Hepatocyte (in vitro differentiated cells): ENCODE measurements at regions not wholly inside any gene's neighbourhood (a gene's known extent, or its start where the extent isn't known, plus 50 kb on each side); places are given as distances from the start of the nearest gene placed in this dataset.
A peak's percentile ranks its signal among the peaks of the same experiment; 100 is the strongest.

ENCODE experiments used
- DNase-seq: peaks from one replicate; pipeline ENCODE4 v3.0.0-alpha.2; 2016; ENCODE audit warnings: low spot score
- H2AFZ ChIP-seq: fragments of 200-600 bp; sonication (generic); 2 replicates; pipeline ENCODE4 v1.6.0; 2016; ENCODE audit warnings: antibody characterized with exemption, mild to moderate bottlenecking
- H3K27ac ChIP-seq: fragments of 200-600 bp; sonication (generic); 2 replicates; pipeline ENCODE4 v1.5.1; 2016; ENCODE audit warnings: mild to moderate bottlenecking
- H3K27me3 ChIP-seq: fragments of 200-600 bp; sonication (generic); 2 replicates; pipeline ENCODE4 v1.6.1; 2016
- H3K36me3 ChIP-seq: fragments of 200-600 bp; sonication (generic); replicated peaks from 2 replicates; pipeline ENCODE4 v1.5.1; 2016; ENCODE audit warnings: low read depth; ENCODE audit not compliant: insufficient read depth
- H3K4me1 ChIP-seq: fragments of 200-600 bp; sonication (generic); 2 replicates; pipeline ENCODE4 v1.5.1; 2016; ENCODE audit warnings: mild to moderate bottlenecking, moderate library complexity; ENCODE audit not compliant: insufficient read depth
- H3K4me2 ChIP-seq: fragments of 200-600 bp; sonication (generic); 2 replicates; pipeline ENCODE4 v1.6.0; 2016
- H3K4me3 ChIP-seq: fragments of 200-600 bp; sonication (generic); 2 replicates; pipeline ENCODE4 v1.5.1; 2016; ENCODE audit warnings: mild to moderate bottlenecking
- H3K79me2 ChIP-seq: fragments of 200-600 bp; sonication (generic); 2 replicates; pipeline ENCODE4 v1.6.0; 2017; ENCODE audit warnings: mild to moderate bottlenecking
- H3K9me2 ChIP-seq: fragments of 200-600 bp; sonication (generic); replicated peaks from 2 replicates; pipeline ENCODE4 v1.6.0; 2017; ENCODE audit warnings: mild to moderate bottlenecking; ENCODE audit not compliant: insufficient read depth
- H3K9me3 ChIP-seq: fragments of 200-600 bp; sonication (generic); 2 replicates; pipeline ENCODE4 v1.5.1; 2016; ENCODE audit warnings: low read depth, mild to moderate bottlenecking
- H4K20me1 ChIP-seq: fragments of 200-600 bp; sonication (generic); 2 replicates; pipeline ENCODE4 v1.6.0; 2016; ENCODE audit warnings: mild to moderate bottlenecking; ENCODE audit not compliant: insufficient read depth, poor library complexity, severe bottlenecking
- CTCF ChIP-seq: fragments of 200-600 bp; sonication (generic); IDR thresholded peaks from 2 replicates; pipeline ENCODE4 v1.5.1; 2016; ENCODE audit warnings: antibody characterized with exemption, mild to moderate bottlenecking; ENCODE audit not compliant: poor library complexity
- EZH2 ChIP-seq: fragments of 200-600 bp; sonication (generic); IDR thresholded peaks from 2 replicates; pipeline ENCODE4 v1.6.1; 2016; ENCODE audit warnings: antibody characterized with exemption, mild to moderate bottlenecking, borderline replicate concordance
- EZH2phosphoT487 ChIP-seq: fragments of 200-600 bp; sonication (generic); IDR thresholded peaks from one replicate; pipeline ENCODE4 v1.6.1; 2018; ENCODE audit warnings: antibody characterized with exemption, mild to moderate bottlenecking, low read depth, moderate library complexity; ENCODE audit not compliant: unreplicated experiment, severe bottlenecking
- WGBS: methylation state at CpG from one replicate; pipeline ENCODE4 v1.1.6; 2016; ENCODE audit warnings: low lambda C conversion rate; ENCODE audit errors: missing lambda C conversion rate; 5-methylcytosine and 5-hydroxymethylcytosine counted together

GRCh38 chr1:212177542-212177941 lies 107.7 kb upstream of the PPP2R5A start:
- H4K20me1 ChIP-seq = no peaks in the 10 kb centered on the region
- H3K4me3 ChIP-seq = no peak overlapping the region
- 88% methylated on average over 2 of the region's 2 CpGs for WGBS

GRCh38 chr1:212178851-212179250 lies 106.4 kb upstream of the PPP2R5A start:
- Histone ChIP-seq H3K9me3 (no peaks in the 10 kb centered on the region), H3K36me3 (no peaks in the 10 kb centered on the region), H3K27me3 (no peaks in the 10 kb centered on the region), H3K27ac (no peak overlapping the region), H3K4me3 (no peak overlapping the region), H3K79me2 (no peaks in the 10 kb centered on the region), H4K20me1 (no peaks in the 10 kb centered on the region), H2AFZ (no peak overlapping the region), H3K4me2 (no peak overlapping the region), H3K9me2 (no peaks in the 10 kb centered on the region), H3K4me1 (no peaks in the 10 kb centered on the region)
- TF ChIP-seq EZH2 = no peak
- TF ChIP-seq EZH2phosphoT487 = no peak
- TF ChIP-seq CTCF = no peak
- 79% methylated on average over 2 of the region's 2 CpGs for WGBS
- no peak for DNase-seq

More at GRCh38 chr1:212177542-212177941, 107.7 kb upstream of the PPP2R5A start:
- no peaks in the 10 kb centered on the region for H3K9me3 ChIP-seq
- H3K4me2 ChIP-seq = no peak overlapping the region
- no peak for DNase-seq
- H3K4me1 ChIP-seq = no peaks in the 10 kb centered on the region
- TF ChIP-seq CTCF (no peak), EZH2phosphoT487 (no peak), EZH2 (no peak)
- no peaks in the 10 kb centered on the region for H3K79me2 ChIP-seq
- H3K9me2 ChIP-seq = no peaks in the 10 kb centered on the region
- H3K27me3 ChIP-seq = no peaks in the 10 kb centered on the region
- H3K36me3 ChIP-seq = no peaks in the 10 kb centered on the region
- no peak overlapping the region for H2AFZ ChIP-seq
- H3K27ac ChIP-seq = no peak overlapping the region

- no peaks in the 10 kb centered on the region for H4K20me1 ChIP-seq
- H3K4me2 ChIP-seq = no peak overlapping the region
- DNase-seq = peak; percentile 34
- no peaks in the 10 kb centered on the region for H3K4me1 ChIP-seq
- no peaks in the 10 kb centered on the region for H3K9me3 ChIP-seq
- no peak overlapping the region for H3K4me3 ChIP-seq
- no peaks in the 10 kb centered on the region for H3K9me2 ChIP-seq
- no peak overlapping the region for H2AFZ ChIP-seq
- H3K27me3 ChIP-seq = no peaks in the 10 kb centered on the region
- WGBS = 84% methylated on average over 2 of the region's 2 CpGs
- H3K36me3 ChIP-seq = no peaks in the 10 kb centered on the region
- H3K27ac ChIP-seq = no peak overlapping the region
- TF ChIP-seq EZH2phosphoT487 (no peak), CTCF (no peak), EZH2 (no peak)
- no peaks in the 10 kb centered on the region for H3K79me2 ChIP-seq
These were observed 105.7 kb upstream of the PPP2R5A start for GRCh38 chr1:212179394-212180076.
